Adrenal gland (tissue), 9 donors: ENCODE measurements at regions not wholly inside any gene's neighbourhood (a gene's known extent, or its start where the extent isn't known, plus 50 kb on each side); places are given as distances from the start of the nearest gene placed in this dataset.

Experiments
- DNase-seq, 7 donors: peaks; one replicate each; pipeline ENCODE4 v3.0.0-alpha.2; 2019 to 2020
- H3K27ac ChIP-seq, 5 donors: fragments of 200-600 bp; sonication (generic) in 4 of 5; 1 replicate in 3 of 5; 2 replicates in 2 of 5; pipeline versions ENCODE4 v1.5.1 to v1.8.0; 2016 to 2020; ENCODE audit warnings: mild to moderate bottlenecking in 1 of 5
- H3K27me3 ChIP-seq: fragments of 200-600 bp; 2 replicates; pipeline ENCODE4 v1.8.0; 2021
- H3K36me3 ChIP-seq, 2 donors: fragments of 200-600 bp; replicated peaks in 1 of 2; 1 replicate in 1 of 2; 2 replicates in 1 of 2; pipeline versions ENCODE4 v1.5.1 to v1.8.0; 2018 to 2022
- H3K4me1 ChIP-seq, 2 donors: fragments of 200-600 bp; replicated peaks in 1 of 2; 1 replicate in 1 of 2; 2 replicates in 1 of 2; pipeline versions ENCODE4 v1.5.1 to v1.8.0; 2018 to 2021
- H3K4me3 ChIP-seq, 4 donors: fragments of 200-600 bp; sonication (generic) in 3 of 4; one replicate each; pipeline ENCODE4 v1.5.1; 2016 to 2018
- H3K9me3 ChIP-seq, 3 donors: fragments of 200-600 bp; sonication (generic) in 1 of 3; replicated peaks in 1 of 3; 1 replicate in 2 of 3; 2 replicates in 1 of 3; pipeline versions ENCODE4 v1.5.1 to v1.8.0; 2016 to 2021
- POLR2A ChIP-seq, 2 donors: fragments of 450-650 bp; IDR thresholded peaks; one replicate each; pipeline ENCODE4 v1.6.1; 2017; ENCODE audit warnings: antibody characterized with exemption in 2 of 2, mild to moderate bottlenecking in 2 of 2, moderate library complexity in 1 of 2
- WGBS, 4 donors: extraction: QIAGEN DNeasy Blood & Tissue Kit in 2 of 4; methylation state at CpG; one replicate each; pipeline versions ENCODE4 v1.1.5 to v1.1.7; 2013 to 2017; 5-methylcytosine and 5-hydroxymethylcytosine counted together
- intact Hi-C, 2 donors: fragments of 100-400 bp; cut with DNase I; formaldehyde crosslinking; loops; one replicate each; pipeline versions ENCODE4 v1.14.1 to v1.15.0; 2022 to 2023
- TF ChIP-seq, protein P1 (sequence below), 6 experiments: fragments of 450-650 bp in 4 of 6; fragments of 200-600 bp in 2 of 6; sonication (generic) in 1 of 6; IDR thresholded peaks; 1 replicate in 5 of 6; 2 replicates in 1 of 6; pipeline versions ENCODE4 v1.5.1 to v1.8.0; 2016 to 2021; ENCODE audit warnings: antibody characterized with exemption in 6 of 6, mild to moderate bottlenecking in 2 of 6, moderate library complexity in 1 of 6
- donor health status: healthy with polysubstance abuse.
- donor health status: Bipolar disorder and iron deficiency.
- donor health status: DM: yes; HTN: yes; CAD: no.
- donor health status: DM: no; HTN: no; CAD: no.
- donor health status: DM: no; HTN: no; CAD: no.

DNA sequence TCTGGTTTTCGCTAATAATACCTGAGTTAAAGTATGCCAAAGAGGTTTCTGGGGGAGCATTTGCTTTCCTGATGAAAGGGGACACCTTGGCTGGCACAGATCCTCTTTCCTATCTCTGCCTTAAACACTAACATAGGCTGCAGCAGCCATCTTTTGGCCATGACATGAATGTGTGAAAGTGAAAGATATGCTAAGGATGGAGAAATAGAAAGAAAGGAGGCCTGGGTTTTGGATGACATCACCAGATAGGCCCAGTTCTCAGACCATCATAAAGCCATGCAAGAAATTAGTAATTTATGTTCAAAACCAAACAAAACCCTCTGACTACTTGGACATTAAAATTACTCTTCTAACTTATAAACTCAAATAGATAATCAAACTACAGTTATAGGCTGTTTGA is 279.7 kb downstream of the COG6 start:
- Histone ChIP-seq H3K9me3 (no peaks in the 10 kb centered on the region), H3K4me3 (no peak overlapping the region), H3K4me1 (no peaks in the 10 kb centered on the region), H3K27ac (no peak overlapping the region), H3K27me3 (no peaks in the 10 kb centered on the region), H3K36me3 (no peaks in the 10 kb centered on the region)
- TF ChIP-seq, protein P1, sequence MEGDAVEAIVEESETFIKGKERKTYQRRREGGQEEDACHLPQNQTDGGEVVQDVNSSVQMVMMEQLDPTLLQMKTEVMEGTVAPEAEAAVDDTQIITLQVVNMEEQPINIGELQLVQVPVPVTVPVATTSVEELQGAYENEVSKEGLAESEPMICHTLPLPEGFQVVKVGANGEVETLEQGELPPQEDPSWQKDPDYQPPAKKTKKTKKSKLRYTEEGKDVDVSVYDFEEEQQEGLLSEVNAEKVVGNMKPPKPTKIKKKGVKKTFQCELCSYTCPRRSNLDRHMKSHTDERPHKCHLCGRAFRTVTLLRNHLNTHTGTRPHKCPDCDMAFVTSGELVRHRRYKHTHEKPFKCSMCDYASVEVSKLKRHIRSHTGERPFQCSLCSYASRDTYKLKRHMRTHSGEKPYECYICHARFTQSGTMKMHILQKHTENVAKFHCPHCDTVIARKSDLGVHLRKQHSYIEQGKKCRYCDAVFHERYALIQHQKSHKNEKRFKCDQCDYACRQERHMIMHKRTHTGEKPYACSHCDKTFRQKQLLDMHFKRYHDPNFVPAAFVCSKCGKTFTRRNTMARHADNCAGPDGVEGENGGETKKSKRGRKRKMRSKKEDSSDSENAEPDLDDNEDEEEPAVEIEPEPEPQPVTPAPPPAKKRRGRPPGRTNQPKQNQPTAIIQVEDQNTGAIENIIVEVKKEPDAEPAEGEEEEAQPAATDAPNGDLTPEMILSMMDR (IDR thresholded peaks at IDR 0.05) = no peak
- no peak for TF ChIP-seq POLR2A (IDR thresholded peaks at IDR 0.05)
- intact Hi-C loops = no loop called here
- DNase-seq = no peak
- 0 to 83% (median 28%) methylated on average over 1 of the region's 1 CpG for WGBS, 4 donors

DNA sequence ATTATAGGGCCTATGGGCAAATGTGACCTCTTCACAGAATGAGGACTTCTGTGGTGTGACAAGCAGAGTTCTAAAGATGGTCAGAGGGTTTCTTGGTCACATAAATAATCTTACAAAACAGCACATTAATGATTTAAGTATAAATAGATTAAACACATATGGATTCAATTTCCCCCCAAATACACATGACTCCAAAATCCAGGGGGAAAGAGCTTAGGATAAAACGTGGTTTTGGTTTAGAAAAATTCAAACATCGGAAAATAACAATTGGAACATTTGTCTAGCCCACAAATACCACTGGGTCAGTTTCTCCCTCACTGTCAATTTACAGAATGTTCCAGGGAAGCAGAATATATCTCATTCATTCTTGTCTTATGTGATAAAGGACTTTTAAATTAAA is 283.1 kb downstream of the COG6 start:
- Histone ChIP-seq H3K27me3 (no peaks in the 10 kb centered on the region), H3K9me3 (no peaks in the 10 kb centered on the region), H3K4me3 (no peak overlapping the region), H3K27ac (no peak overlapping the region), H3K4me1 (no peaks in the 10 kb centered on the region), H3K36me3 (no peaks in the 10 kb centered on the region)
- intact Hi-C loops = no loop called here
- no peak for DNase-seq
- 79 to 87% (median 86%) methylated on average over 2 of the region's 2 CpGs for WGBS, 4 donors
- no peak for TF ChIP-seq POLR2A (IDR thresholded peaks at IDR 0.05)
- TF ChIP-seq, protein P1 (IDR thresholded peaks at IDR 0.05) = no peak

DNA sequence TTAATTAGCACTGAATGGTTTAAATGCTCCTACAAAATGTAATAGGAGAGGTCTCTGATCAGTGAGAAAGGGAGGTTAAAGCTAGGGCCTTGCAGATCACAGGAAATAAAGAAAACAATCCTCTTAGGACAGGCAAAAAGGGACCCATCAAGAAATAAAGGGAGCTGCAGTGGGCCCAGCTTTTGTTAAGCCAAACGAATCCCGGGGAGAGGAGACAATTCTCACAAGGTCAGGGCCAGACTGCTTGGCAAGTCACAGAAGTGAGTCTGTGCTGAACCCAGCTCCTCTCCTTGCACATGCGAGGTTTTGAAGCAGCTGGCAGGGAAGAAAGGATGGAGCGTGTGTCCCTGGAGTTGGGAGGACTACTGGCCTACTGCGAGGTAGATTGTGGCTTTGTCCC is 285.8 kb downstream of the COG6 start:
- TF ChIP-seq, protein P1 (IDR thresholded peaks at IDR 0.05) = no peak
- no peak for TF ChIP-seq POLR2A (IDR thresholded peaks at IDR 0.05)
- DNase-seq = peak in 2 of 7 donors; percentile 5 to 9
- Histone ChIP-seq H3K9me3 (no peaks in the 10 kb centered on the region), H3K4me1 (no peaks in the 10 kb centered on the region), H3K27ac (no peak overlapping the region), H3K27me3 (no peaks in the 10 kb centered on the region), H3K4me3 (no peak overlapping the region), H3K36me3 (no peaks in the 10 kb centered on the region)
- intact Hi-C loops = loop anchor here in 1 of 2 donors (10.0 kb wide), 1 partner anchor 744 kb away; no protein-coding TSS in a partner anchor
- 56 to 70% (median 63%) methylated on average over 5 of the region's 5 CpGs for WGBS, 4 donors

DNA sequence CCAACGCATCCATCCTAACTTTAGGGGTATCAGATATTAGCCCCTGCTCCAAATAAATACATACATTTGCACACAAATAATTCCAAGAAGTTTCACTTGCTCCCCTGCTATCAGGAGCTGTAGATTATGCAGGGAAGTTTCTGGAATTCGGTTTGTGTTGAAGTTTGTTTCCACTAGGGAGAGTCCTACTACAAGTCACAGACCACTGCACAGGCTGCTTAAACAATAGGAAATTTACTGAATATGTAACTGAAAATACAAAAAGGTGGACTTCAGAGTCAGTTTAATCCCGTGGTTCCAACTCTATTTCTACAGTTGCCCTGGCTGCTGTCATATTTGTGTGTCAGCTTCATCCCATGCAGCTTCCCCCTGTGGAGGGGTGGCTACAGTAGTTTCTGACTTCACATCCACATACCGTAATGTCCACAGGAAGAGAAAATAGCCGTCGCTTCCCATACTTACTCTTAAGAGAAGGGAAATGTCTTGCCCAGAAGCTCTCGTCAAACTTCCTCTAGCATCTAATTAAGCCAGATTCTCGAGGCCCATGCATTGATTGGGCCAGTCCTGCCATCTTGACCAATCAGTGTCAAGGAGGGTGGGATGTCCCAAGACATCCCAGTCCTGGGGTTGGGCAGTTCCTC is 286.6 kb downstream of the COG6 start:
- Histone ChIP-seq H3K36me3 (no peaks in the 10 kb centered on the region), H3K27me3 (no peaks in the 10 kb centered on the region), H3K4me3 (no peak overlapping the region), H3K4me1 (no peaks in the 10 kb centered on the region), H3K9me3 (no peaks in the 10 kb centered on the region), H3K27ac (no peak overlapping the region)
- intact Hi-C loops = loop anchor here in 1 of 2 donors (10.0 kb wide), 1 partner anchor 743 kb away; no protein-coding TSS in a partner anchor
- WGBS, 4 donors = 74 to 84% (median 81%) methylated on average over 8 of the region's 8 CpGs
- TF ChIP-seq POLR2A (IDR thresholded peaks at IDR 0.05) = no peak
- TF ChIP-seq, protein P1 (IDR thresholded peaks at IDR 0.05) = no peak
- DNase-seq = no peak
